Kidney glomerular epithelial cell (primary cell): ENCODE measurements at regions not wholly inside any gene's neighbourhood (a gene's known extent, or its start where the extent isn't known, plus 50 kb on each side); places are given as distances from the start of the nearest gene placed in this dataset.
"Not testable (repeated sequence)": the region's sequence is repeated elsewhere in the genome, so short reads cannot be mapped to it uniquely, and the experiment has no call there.

Experiments used
- DNase-seq: peaks from one replicate; lab custom pipeline; 2025; lab: John Stamatoyannopoulos, UW

GRCh38 chr6:110558575-110558974 lies 82.2 kb upstream of the SLC22A16 start:
- DNase-seq = no peak

GRCh38 chr6:110557199-110557598 lies 80.8 kb upstream of the SLC22A16 start:
- no peak for DNase-seq

GRCh38 chr6:110556317-110557110 lies 80.1 kb upstream of the SLC22A16 start:
- DNase-seq = no peak

GRCh38 chr6:110554966-110555460 lies 78.6 kb upstream of the SLC22A16 start:
- DNase-seq = no peak

DNA sequence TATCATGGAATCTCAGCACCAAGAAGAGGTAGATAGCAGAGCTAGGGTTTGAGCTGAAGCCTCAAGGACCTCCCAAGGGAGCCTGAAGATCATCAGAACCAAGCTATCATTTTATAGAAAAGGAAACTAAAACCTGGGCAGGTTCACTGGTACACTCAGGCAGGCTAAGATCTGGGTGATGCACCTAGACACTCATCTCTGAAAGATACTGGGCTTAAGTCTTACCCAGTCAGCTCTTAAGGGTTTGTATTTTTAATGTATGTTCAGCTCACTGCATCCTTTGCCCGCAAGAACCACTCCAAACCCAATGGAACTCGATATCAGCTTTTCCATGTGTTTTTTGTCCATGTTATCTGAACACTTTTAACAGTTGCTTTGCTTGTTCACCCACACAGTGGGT lies 78.0 kb upstream of the SLC22A16 start:
- no peak for DNase-seq

GRCh38 chr6:110552901-110553641 lies 76.7 kb upstream of the SLC22A16 start:
- DNase-seq = no peak

DNA sequence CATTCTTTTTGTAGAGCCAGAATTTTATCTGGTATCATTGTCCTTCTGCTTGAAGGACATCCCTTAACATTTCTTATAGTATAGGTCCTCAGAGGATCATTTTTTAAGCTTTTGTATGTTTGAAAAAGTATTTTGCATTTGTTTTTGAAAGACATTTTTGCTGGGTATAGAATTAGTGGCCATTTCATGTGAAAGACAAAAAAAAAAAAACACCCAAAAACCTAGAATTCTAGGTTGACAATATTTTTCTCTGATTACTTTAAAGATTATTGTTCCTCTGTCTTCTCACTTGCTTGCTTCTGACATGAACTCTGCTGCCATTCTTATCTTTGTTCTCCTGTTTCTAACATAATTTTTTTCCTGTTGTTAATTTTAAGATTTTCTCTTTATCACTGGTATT lies 75.7 kb upstream of the SLC22A16 start:
- no peak for DNase-seq

GRCh38 chr6:110551088-110551487 lies 74.7 kb upstream of the SLC22A16 start:
- no peak for DNase-seq

DNA sequence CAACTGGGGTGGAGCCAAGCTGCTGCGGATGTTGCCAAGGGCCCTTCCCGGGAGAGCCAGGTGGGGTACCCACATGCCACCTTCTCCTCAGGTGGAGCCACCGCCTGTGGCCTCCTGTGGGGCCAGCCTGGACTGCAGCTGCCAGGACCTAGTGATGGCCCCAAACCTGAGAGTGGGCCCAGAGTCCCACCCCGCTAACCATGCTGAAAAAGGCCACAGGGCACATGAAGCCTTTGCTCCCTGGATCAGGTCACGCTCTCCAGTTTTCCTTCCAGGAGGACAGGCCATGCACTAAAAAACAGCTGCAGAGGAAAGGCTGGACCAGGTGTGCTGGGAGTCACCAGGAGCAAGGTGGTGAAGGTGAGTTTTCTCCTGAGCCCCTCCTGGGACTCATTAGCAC lies 73.9 kb upstream of the SLC22A16 start:
- no peak for DNase-seq

GRCh38 chr6:110549277-110549676 lies 72.9 kb upstream of the SLC22A16 start:
- no peak for DNase-seq

DNA sequence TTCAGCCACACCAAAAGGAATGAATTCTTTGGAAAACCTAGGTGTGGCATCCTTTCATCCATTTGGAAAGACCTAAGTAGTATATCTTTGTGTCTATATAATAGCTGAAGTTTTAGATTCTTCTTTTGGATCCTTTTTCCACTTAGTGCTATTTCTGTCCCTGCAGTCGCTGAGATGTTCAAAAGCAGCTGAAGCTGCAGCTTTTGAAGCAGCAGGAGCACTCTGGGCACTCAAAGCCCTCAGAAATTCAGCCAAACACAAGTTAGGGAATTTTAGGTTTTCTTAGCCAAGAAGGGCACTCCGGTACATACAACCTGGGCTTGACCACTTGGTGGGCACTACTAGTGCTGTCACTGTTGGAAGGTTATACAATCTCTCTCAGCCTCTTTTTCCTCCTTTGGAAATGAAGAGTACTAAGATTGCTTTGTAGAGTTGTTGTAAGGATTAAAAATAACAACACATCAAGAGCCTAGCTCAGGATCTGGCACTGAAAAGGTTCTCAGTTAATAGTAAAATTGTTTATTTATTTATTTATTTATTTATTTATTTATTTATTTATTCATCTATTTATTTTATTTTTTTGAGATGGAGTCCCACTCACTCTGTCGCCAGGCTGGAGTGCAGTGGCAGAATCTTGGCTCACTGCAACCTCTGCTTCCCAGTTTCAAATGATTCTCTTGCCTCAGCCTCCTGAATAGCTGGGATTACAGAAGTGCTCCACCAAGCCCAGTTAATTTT lies 71.9 kb upstream of the SLC22A16 start:
- no peak for DNase-seq

- peak; percentile 74 for DNase-seq
These were observed 71.0 kb upstream of the SLC22A16 start for GRCh38 chr6:110547266-110547964.

- no peak for DNase-seq
These were observed 68.9 kb upstream of the SLC22A16 start for GRCh38 chr6:110545081-110545872.

DNA sequence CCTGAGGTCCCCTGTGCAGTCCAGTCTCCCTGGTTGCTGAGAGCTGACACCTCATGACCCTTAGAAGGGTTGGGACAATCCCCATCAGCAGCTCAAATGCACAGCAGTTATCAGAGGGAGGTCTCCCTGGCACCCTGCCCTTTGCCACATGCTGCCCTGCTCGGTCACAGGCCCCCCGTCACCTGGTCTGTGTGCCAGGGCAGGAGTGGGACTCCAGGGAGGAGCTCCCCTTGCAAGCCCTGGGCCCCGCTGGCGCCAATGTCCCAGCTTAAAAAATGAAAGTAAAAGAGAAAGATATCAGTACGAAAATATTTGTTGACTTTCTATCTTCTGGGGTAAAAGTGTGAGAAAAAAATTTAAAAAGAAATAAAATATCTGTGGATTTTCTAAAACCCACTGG lies 68.1 kb upstream of the SLC22A16 start:
- no peak for DNase-seq

DNA sequence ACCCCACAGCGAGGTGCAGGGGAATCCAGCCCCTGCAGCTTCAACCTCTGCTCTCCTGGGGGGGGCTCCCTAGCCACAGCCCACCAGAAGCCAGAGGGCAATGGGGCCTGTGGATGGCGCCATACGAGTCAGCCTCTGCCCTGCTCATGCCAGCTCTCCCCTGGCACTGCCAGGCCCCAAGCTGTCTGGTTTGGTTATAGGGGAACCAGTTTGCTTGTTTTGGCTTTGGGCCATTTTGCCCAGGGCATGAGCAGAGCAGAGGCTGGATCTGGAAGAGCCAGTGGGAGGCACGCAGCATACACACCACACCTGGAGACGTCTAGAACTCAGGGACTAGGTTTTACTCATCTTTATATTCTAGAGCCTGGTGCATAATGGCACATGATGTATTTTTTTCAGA lies 66.7 kb upstream of the SLC22A16 start:
- no peak for DNase-seq

DNA sequence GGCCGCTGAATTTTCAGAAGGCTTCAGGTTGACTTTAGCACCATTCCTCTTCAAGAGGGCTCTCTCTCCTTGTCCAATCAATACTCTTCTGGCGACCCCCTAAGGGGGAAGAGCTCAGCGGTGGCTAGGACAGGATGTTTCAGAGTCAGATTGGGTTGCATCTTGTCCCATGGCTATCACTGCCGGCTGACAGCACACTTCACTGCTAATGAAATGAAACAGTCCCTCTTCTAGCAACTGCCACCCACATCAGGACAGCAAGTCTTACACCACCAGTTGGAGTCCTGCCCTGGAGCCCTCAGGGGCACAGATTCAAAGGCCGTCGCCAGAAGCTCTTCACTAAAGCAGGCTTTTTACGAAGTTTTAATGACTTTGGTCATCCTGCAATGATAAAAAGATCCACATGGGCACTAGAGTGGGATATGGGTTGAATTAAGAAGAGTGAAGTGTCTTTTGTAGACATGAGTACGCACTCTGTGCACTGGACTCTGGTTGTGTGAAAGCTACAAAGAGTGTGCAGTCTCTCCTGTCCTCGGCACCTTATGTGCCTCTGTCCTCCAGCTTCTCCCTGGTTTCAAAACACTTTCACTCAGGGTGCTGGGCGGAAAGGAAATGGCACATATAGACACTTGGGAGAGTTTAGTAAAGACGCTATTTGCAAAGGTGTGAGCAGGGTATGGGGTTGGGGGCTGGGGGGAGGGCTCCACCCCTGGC lies 66.1 kb upstream of the SLC22A16 start:
- no peak for DNase-seq

- peak; percentile 20 for DNase-seq
These were observed 65.4 kb upstream of the SLC22A16 start for GRCh38 chr6:110541701-110542309.

DNA sequence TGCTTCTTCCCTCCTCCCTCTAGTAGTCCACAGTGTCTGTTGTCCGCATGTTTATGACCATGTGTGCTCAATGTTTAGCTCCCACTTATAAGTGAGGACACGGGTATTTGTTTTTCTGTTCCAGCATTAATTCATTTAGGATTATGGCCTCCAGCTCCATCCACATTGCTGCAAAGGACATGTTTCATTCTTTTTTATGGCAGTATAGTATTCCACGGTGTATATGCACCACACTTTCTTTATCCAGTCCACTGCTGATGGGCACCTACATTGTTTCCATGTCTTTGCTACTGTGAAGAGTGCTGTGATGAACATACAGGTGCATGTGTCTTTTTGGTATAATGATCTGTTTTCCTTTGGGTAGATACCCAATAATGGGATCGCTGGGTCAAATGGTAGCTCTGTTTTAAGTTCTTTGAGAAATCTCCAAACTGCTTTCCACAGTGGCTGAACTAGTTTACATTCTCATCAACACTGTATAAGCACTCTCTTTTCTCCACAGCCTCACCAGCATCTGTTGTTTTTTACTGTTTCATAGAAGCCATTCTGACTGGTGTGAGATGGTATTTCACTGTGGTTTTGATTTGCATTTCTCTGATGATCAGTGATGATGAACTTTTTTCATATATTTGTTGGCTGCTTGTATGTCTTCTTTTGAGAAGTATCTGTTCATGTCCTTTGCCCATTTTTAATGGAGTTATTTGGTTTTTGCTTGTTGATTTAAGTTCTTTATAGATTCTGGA lies 63.0 kb upstream of the SLC22A16 start:
- DNase-seq = not testable (repeated sequence)

GRCh38 chr6:110538416-110539160 lies 62.2 kb upstream of the SLC22A16 start:
- DNase-seq = no peak
